ENCODE measurements at regions not wholly inside any gene's neighbourhood (a gene's known extent, or its start where the extent isn't known, plus 50 kb on each side); places are given as distances from the start of the nearest gene placed in this dataset.

GRCh38 chr2:207279520-207279919, 113.8 kb upstream of the KLF7 start:
- no peak for TF ChIP-seq ELF4 (IDR thresholded peaks at IDR 0.05)
- TF ChIP-seq PKNOX1 (IDR thresholded peaks at IDR 0.05): no peak
- no peak for TF ChIP-seq HDGF (IDR thresholded peaks at IDR 0.05; ENCODE audit: borderline replicate concordance)
- no peak for TF ChIP-seq NFRKB (IDR thresholded peaks at IDR 0.05)
- TF ChIP-seq CTBP1 (IDR thresholded peaks at IDR 0.05; ENCODE audit: borderline replicate concordance): no peak
- TF ChIP-seq TARDBP (IDR thresholded peaks at IDR 0.05): no peak
- no peak for TF ChIP-seq SP1 (IDR thresholded peaks at IDR 0.05)
- no peak for TF ChIP-seq ARNT (IDR thresholded peaks at IDR 0.05)
- no peak for TF ChIP-seq LEF1 (IDR thresholded peaks at IDR 0.05; ENCODE audit: borderline replicate concordance)
- no peak for TF ChIP-seq SUZ12 (IDR thresholded peaks at IDR 0.05)
